ENCODE measurements at regions not wholly inside any gene's neighbourhood (a gene's known extent, or its start where the extent isn't known, plus 50 kb on each side); places are given as distances from the start of the nearest gene placed in this dataset.

GRCh38 chr7:41633690-41634089, 69.2 kb downstream of the INHBA start:
- DNase-seq (ENCODE audit: low spot score), result no peak

- DNase-seq (ENCODE audit: low spot score), result no peak
These were observed 72.1 kb downstream of the INHBA start for GRCh38 chr7:41630741-41631140.

- DNase-seq (ENCODE audit: low spot score), result no peak
These were observed 73.2 kb downstream of the INHBA start for GRCh38 chr7:41629711-41630111.

GRCh38 chr7:41628901-41629300, 74.0 kb downstream of the INHBA start:
- DNase-seq (ENCODE audit: low spot score), result no peak

- DNase-seq (ENCODE audit: low spot score), result no peak
These were observed 75.1 kb downstream of the INHBA start for GRCh38 chr7:41627645-41628298.

- no peak for DNase-seq (ENCODE audit: low spot score)
These were observed 78.1 kb downstream of the INHBA start for GRCh38 chr7:41624818-41625217.

- no peak for DNase-seq (ENCODE audit: low spot score)
These were observed 80.7 kb downstream of the INHBA start for GRCh38 chr7:41621953-41622831.

- DNase-seq (ENCODE audit: low spot score), result no peak
These were observed 84.9 kb downstream of the INHBA start for GRCh38 chr7:41617987-41618386.

- DNase-seq (ENCODE audit: low spot score), result no peak
These were observed 90.1 kb downstream of the INHBA start for GRCh38 chr7:41612798-41613197.

GRCh38 chr7:41612386-41612785, 90.5 kb downstream of the INHBA start:
- DNase-seq (ENCODE audit: low spot score), result no peak

GRCh38 chr7:41608447-41608846, 94.4 kb downstream of the INHBA start:
- no peak for DNase-seq (ENCODE audit: low spot score)

- DNase-seq (ENCODE audit: low spot score), result no peak
These were observed 98.9 kb downstream of the INHBA start for GRCh38 chr7:41603985-41604384.

- DNase-seq (ENCODE audit: low spot score), result no peak
These were observed 103.1 kb downstream of the INHBA start for GRCh38 chr7:41599760-41600159.

GRCh38 chr7:41592794-41593193, 110.1 kb downstream of the INHBA start:
- DNase-seq (ENCODE audit: low spot score), result no peak

- no peak for DNase-seq (ENCODE audit: low spot score)
These were observed 110.7 kb downstream of the INHBA start for GRCh38 chr7:41592236-41592635.

- no peak for DNase-seq (ENCODE audit: low spot score)
These were observed 111.9 kb downstream of the INHBA start for GRCh38 chr7:41590986-41591385.

- no peak for DNase-seq (ENCODE audit: low spot score)
These were observed 114.5 kb downstream of the INHBA start for GRCh38 chr7:41588341-41588740.

- no peak for DNase-seq (ENCODE audit: low spot score)
These were observed 115.8 kb downstream of the INHBA start for GRCh38 chr7:41586931-41587640.

GRCh38 chr7:41584746-41585145, 118.1 kb downstream of the INHBA start:
- DNase-seq (ENCODE audit: low spot score), result no peak

- DNase-seq (ENCODE audit: low spot score), result no peak
These were observed 120.8 kb downstream of the INHBA start for GRCh38 chr7:41582116-41582515.

GRCh38 chr7:41581041-41581440, 121.8 kb downstream of the INHBA start:
- DNase-seq (ENCODE audit: low spot score), result no peak

GRCh38 chr7:41579961-41580935, 122.6 kb downstream of the INHBA start:
- no peak for DNase-seq (ENCODE audit: low spot score)

Measured in D341Med (cell line).